OCI-LY3 (cell line): ENCODE measurements at regions not wholly inside any gene's neighbourhood (a gene's known extent, or its start where the extent isn't known, plus 50 kb on each side); places are given as distances from the start of the nearest gene placed in this dataset.

Experiments
- CTCF ChIP-seq: fragments of 200-600, 300-600 bp; sonication (generic); IDR thresholded peaks from 2 replicates; pipeline ENCODE4 v1.5.1; 2014; ENCODE audit warnings: antibody characterized with exemption, low read length, low read depth
- EZH2phosphoT487 ChIP-seq: fragments of 200-600 bp; shearing (Covaris generic); IDR thresholded peaks from 2 replicates; pipeline ENCODE4 v1.6.1; 2018; ENCODE audit warnings: antibody characterized with exemption, mixed run types, low read depth

- no peak for TF ChIP-seq CTCF
- no peak for TF ChIP-seq EZH2phosphoT487
Observed at GRCh38 chr5:4514067-4514648, 626.0 kb upstream of the ADAMTS16 start.
